HL-60 (cell line): ENCODE measurements at regions not wholly inside any gene's neighbourhood (a gene's known extent, or its start where the extent isn't known, plus 50 kb on each side); places are given as distances from the start of the nearest gene placed in this dataset.

Experiments
- DNase-seq, 2 experiments: peaks; one replicate each; pipeline ENCODE4 v3.0.0-alpha.2; 2010 to 2020; ENCODE audit warnings: low read depth in 1 of 2, low spot score in 1 of 2
- H3K27ac ChIP-seq: fragments of 250-450 bp; sonication (Bioruptor Pico); replicated peaks from 2 replicates; pipeline ENCODE4 v1.5.1; 2020; ENCODE audit warnings: mild to moderate bottlenecking, moderate library complexity
- H3K27me3 ChIP-seq: fragments of 250-450 bp; sonication (Bioruptor Pico); 2 replicates; pipeline ENCODE4 v1.5.1; 2021; ENCODE audit warnings: mild to moderate bottlenecking, moderate library complexity; ENCODE audit not compliant: insufficient read depth, poor library complexity, severe bottlenecking
- H3K4me3 ChIP-seq: replicated peaks from 2 replicates; pipeline ENCODE4 v1.5.1; 2011; ENCODE audit warnings: mild to moderate bottlenecking, control low read depth, low read length; ENCODE audit not compliant: insufficient read depth
- CTCF ChIP-seq: IDR thresholded peaks from one replicate; pipeline ENCODE4 v1.5.1; 2011; ENCODE audit warnings: low read length, control low read depth, inconsistent platforms; ENCODE audit not compliant: insufficient read depth
- GABPA ChIP-seq: IDR thresholded peaks from 2 replicates; pipeline ENCODE4 v1.6.1; 2012; ENCODE audit warnings: low read depth
- POLR2AphosphoS5 ChIP-seq: IDR thresholded peaks from 2 replicates; pipeline ENCODE4 v1.6.1; 2012; ENCODE audit warnings: low read depth
- REST ChIP-seq: IDR thresholded peaks from 2 replicates; pipeline ENCODE4 v1.6.1; 2012; ENCODE audit warnings: low read depth; ENCODE audit not compliant: insufficient replicate concordance
- SPI1 ChIP-seq: IDR thresholded peaks from 2 replicates; pipeline ENCODE4 v1.6.1; 2012; ENCODE audit warnings: low read depth, mild to moderate bottlenecking, borderline replicate concordance

- Histone ChIP-seq H3K4me3 (no peak overlapping the region), H3K27me3 (peaks cover 11% of the 10 kb centered on the region), H3K27ac (no peak overlapping the region)
- no peak for DNase-seq
- TF ChIP-seq GABPA (no peak), SPI1 (no peak), POLR2AphosphoS5 (no peak), CTCF (no peak), REST (no peak)
Measured at GRCh38 chr2:176709991-176710390, 440.7 kb downstream of the MTX2 start.

- Histone ChIP-seq H3K27ac (no peak overlapping the region), H3K27me3 (peaks cover 11% of the 10 kb centered on the region), H3K4me3 (no peak overlapping the region)
- no peak for DNase-seq
- TF ChIP-seq SPI1 (no peak), GABPA (no peak), CTCF (no peak), REST (no peak), POLR2AphosphoS5 (no peak)
Measured at GRCh38 chr2:176710657-176711186, 441.5 kb downstream of the MTX2 start.

GRCh38 chr2:176725873-176726645 lies 456.8 kb downstream of the MTX2 start:
- H3K27ac ChIP-seq: no peak overlapping the region
- H3K27me3 ChIP-seq: peaks cover 11% of the 10 kb centered on the region
- TF ChIP-seq POLR2AphosphoS5 (no peak), REST (no peak), CTCF (no peak), SPI1 (no peak), GABPA (no peak)
- DNase-seq: no peak
- H3K4me3 ChIP-seq: no peak overlapping the region
